SJSA1 (cell line): ENCODE measurements at regions not wholly inside any gene's neighbourhood (a gene's known extent, or its start where the extent isn't known, plus 50 kb on each side); places are given as distances from the start of the nearest gene placed in this dataset.
A peak's percentile ranks its signal among the peaks of the same experiment; 100 is the strongest.

Experiments
- DNase-seq, 2 experiments: peaks; one replicate each; pipeline ENCODE4 v3.0.0-alpha.2; 2015 to 2020; ENCODE audit warnings: low spot score in 2 of 2, low read depth in 1 of 2
- H3K27ac ChIP-seq: fragments of 250-450 bp; sonication (Bioruptor Pico); 2 replicates; pipeline ENCODE4 v1.5.1; 2020; ENCODE audit warnings: mild to moderate bottlenecking, moderate library complexity
- H3K27me3 ChIP-seq: fragments of 250-450 bp; sonication (Bioruptor Pico); replicated peaks from 2 replicates; pipeline ENCODE4 v1.5.1; 2020; ENCODE audit warnings: mild to moderate bottlenecking, moderate library complexity
- H3K36me3 ChIP-seq: fragments of 250-450 bp; sonication (Bioruptor Pico); 2 replicates; pipeline ENCODE4 v1.5.1; 2020; ENCODE audit warnings: mild to moderate bottlenecking
- H3K4me1 ChIP-seq: fragments of 250-450 bp; sonication (Bioruptor Pico); replicated peaks from 2 replicates; pipeline ENCODE4 v1.6.1; 2021; ENCODE audit warnings: mild to moderate bottlenecking
- H3K4me3 ChIP-seq: fragments of 250-450 bp; sonication (Bioruptor Pico); 2 replicates; pipeline ENCODE4 v1.5.1; 2020; ENCODE audit warnings: mild to moderate bottlenecking
- H3K9me3 ChIP-seq: fragments of 250-450 bp; sonication (Bioruptor Pico); replicated peaks from 2 replicates; pipeline ENCODE4 v1.5.1; 2020; ENCODE audit warnings: mild to moderate bottlenecking

DNA sequence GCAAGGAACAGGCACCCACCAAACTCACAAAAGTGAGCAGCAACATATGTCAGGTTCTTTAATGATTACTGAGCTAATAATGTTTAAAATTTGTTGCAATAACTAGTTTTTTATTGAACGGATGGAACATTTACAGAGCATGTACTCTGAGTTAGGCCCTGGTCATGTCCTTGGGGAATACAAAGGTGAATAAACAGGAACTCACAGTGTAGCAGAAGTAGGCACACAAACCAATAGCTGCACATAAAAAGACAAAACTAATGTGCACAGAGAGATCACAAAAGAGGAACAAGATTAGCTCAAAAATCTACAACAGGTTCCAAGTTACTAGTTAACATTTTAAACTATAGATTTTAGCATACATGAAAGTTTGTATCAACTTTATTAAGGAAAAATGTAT lies 505.3 kb upstream of the PPP2R3A start:
- Histone ChIP-seq H3K36me3 (no peaks in the 10 kb centered on the region), H3K9me3 (no peaks in the 10 kb centered on the region), H3K4me1 (no peaks in the 10 kb centered on the region), H3K4me3 (no peak overlapping the region), H3K27me3 (no peaks in the 10 kb centered on the region), H3K27ac (no peak overlapping the region)
- DNase-seq = no peak

DNA sequence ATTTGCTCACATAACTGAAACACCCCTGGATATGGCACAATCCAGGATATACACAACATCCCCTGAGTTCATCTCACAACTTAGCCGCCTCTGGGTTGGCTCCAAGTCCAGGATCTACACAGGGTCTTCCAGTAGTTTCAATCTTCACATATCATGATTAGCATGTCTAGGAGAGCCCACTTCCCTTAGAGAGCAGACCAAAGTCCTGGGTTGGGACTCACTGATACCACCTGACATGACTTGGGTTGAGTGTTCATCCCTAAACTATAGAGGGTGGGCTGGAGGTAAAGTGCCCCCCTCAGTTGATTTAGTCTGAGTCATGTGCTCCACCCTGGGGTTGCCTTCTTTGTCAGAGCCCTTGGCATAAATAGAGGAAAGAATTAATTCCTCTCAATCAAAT lies 493.6 kb upstream of the PPP2R3A start:
- H3K4me3 ChIP-seq = no peak overlapping the region
- H3K36me3 ChIP-seq = no peaks in the 10 kb centered on the region
- no peaks in the 10 kb centered on the region for H3K27me3 ChIP-seq
- H3K27ac ChIP-seq = no peak overlapping the region
- H3K4me1 ChIP-seq = no peaks in the 10 kb centered on the region
- DNase-seq = no peak
- H3K9me3 ChIP-seq = no peaks in the 10 kb centered on the region

DNA sequence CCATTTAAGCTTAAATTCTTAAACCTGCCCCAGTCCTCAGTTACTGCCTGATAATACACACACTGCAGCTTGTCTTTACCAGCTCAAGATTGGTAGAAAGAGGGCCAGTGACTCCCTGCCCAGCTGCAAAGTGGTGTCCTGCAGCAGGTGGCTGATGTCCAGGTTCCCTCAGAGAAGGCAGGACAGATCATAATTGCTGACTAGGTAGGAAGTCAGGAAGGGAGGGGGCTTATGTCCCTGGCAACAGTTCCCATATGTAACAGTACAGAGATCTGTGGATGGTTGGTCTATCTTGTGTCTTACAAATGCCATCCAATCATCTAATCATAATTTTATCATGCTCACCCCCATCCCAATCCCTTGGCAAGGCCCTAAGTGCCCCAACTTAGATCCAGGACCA lies 492.1 kb upstream of the PPP2R3A start:
- H3K27me3 ChIP-seq = no peaks in the 10 kb centered on the region
- no peaks in the 10 kb centered on the region for H3K9me3 ChIP-seq
- H3K4me1 ChIP-seq = no peaks in the 10 kb centered on the region
- no peak overlapping the region for H3K4me3 ChIP-seq
- H3K27ac ChIP-seq = no peak overlapping the region
- no peaks in the 10 kb centered on the region for H3K36me3 ChIP-seq
- no peak for DNase-seq

DNA sequence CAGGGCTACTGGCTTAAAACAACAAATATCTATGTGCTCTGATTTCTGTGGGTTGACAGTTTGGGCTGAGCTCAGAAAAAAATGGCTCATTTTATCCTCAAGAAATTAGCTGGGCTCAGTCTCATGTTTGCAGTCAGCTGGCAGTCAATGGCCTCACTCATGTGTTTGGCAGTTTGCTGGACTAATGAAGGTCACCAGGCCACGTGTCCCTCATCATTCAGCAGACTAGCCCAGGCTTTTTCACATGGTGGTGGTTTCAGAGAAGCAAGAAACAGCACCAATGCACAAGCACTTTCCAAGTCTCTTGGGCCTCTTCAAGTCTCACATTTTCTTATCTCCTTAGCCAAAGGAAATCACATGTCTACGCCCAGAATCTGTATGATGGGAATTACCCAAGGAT lies 478.3 kb upstream of the PPP2R3A start:
- no peaks in the 10 kb centered on the region for H3K4me1 ChIP-seq
- H3K27me3 ChIP-seq = no peaks in the 10 kb centered on the region; the same call in 1 of the 2 replicates
- H3K4me3 ChIP-seq = no peak overlapping the region
- no peak overlapping the region for H3K27ac ChIP-seq
- no peaks in the 10 kb centered on the region for H3K36me3 ChIP-seq
- no peaks in the 10 kb centered on the region for H3K9me3 ChIP-seq
- no peak for DNase-seq

DNA sequence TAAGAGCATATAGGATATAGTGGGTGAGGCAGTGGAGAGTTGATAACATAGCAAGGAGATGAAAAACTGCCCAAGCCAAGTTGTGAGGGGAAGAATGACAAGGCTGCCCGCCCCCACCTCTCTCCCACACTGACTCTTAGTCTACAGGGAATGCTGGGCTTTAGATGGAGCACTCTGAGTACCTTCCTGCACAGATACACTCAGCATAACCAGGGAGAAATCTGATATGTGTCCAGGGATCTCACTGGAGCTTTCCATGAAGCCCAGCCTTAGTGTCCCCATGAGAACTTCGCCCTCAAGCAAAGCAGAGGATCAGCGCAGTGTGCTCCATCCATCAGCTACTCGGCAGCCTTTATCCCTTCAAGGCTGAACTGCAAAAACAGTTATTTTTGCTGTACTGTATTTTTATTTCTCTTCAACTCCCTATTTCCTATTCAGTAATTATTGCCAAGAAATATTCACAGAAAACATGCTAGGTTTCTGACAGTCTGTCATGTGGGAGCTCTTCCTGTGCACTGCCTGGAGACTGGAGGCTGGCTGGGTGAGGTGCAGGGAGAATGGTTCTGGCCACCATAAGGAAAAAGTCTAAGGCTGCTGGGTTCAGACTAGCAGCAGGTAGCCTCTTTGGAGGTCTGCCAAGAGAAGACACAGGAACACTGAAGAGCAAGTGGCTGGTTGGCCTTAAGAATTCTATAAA lies 475.2 kb upstream of the PPP2R3A start:
- H3K4me1 ChIP-seq = no peaks in the 10 kb centered on the region
- H3K36me3 ChIP-seq = no peaks in the 10 kb centered on the region
- no peak overlapping the region for H3K4me3 ChIP-seq
- no peak overlapping the region for H3K27ac ChIP-seq
- H3K9me3 ChIP-seq = no peaks in the 10 kb centered on the region
- DNase-seq = no peak
- H3K27me3 ChIP-seq = no peaks in the 10 kb centered on the region; the same call in 1 of the 2 replicates

DNA sequence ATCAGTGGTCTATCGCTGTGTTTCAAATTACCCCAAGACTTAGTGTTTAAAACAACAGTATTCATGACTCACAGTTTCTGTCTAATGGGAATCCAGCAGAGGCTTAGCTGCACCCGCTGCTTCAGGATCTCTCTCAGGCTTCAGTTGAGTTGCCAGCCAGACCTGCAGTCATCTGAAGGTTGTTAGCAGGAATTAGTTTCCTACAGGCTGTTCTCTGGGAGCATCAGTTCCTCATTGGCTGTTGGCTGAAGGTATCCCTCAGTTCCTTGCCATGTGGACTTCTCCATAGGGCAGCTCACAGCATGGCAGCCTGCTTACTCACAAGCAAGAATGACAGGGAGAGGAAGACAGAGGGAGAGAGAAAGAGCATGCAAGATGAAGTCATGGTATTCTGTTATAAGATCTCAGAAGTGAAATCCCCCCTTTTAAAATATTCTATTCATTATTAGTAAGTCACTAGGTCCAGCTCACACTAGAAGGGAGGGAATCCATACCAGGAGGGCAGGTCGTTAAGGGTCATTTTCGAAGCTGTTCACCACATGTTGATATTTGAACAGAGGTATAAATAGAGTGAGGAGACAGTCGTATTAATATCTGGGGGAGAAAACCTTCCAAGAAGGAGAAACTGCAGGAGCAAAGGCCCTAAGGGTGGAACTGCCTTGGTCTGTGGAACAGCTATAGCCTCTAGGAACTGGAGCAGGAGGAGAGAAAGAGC lies 473.9 kb upstream of the PPP2R3A start:
- no peak for DNase-seq
- no peak overlapping the region for H3K4me3 ChIP-seq
- H3K9me3 ChIP-seq = no peaks in the 10 kb centered on the region
- H3K27me3 ChIP-seq = peaks cover 2% of the 10 kb centered on the region; the same call in 1 of the 2 replicates
- H3K4me1 ChIP-seq = no peaks in the 10 kb centered on the region
- H3K27ac ChIP-seq = no peak overlapping the region
- no peaks in the 10 kb centered on the region for H3K36me3 ChIP-seq

DNA sequence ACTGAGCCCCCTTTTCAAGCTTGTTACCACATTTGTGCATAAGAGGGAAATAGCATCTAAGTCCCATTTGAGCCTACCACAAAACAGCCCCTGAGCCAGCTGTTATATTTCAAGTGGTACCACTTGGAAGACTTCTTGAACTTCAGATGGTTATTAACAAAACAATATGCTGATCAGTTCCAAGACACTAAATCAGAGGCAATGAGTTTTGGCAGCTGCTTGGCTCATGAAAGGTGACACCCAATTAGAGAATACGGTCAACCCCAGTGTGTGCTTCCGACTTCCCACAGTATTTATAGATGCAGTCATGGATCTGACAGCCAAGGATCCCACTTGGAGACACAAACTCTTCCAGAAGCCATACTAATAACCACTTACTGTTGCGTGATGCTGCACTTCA lies 469.6 kb upstream of the PPP2R3A start:
- Histone ChIP-seq H3K9me3 (no peaks in the 10 kb centered on the region), H3K36me3 (no peaks in the 10 kb centered on the region), H3K4me3 (no peak overlapping the region), H3K4me1 (no peaks in the 10 kb centered on the region), H3K27me3 (peaks cover 3% of the 10 kb centered on the region; the same call in 1 of the 2 replicates), H3K27ac (no peak overlapping the region)
- no peak for DNase-seq

DNA sequence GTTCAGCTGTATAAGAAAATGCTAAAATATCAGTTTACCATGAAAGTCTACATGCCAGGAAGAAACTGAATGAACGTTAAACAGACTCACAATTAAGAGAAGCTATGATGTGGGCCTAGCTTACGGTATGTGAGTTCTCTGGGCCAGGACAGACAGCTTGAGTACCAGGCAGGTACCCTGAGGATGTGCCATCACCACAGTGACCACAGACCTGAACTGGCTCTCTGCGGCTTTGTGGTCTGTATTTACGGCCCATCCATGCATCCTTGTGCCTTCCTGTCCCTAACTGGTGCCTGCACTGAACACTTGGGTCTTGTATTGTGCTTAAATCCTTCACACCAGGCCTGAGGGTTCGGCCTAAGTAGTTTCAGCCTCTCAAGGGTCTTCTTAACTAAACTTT lies 467.5 kb upstream of the PPP2R3A start:
- no peak for DNase-seq
- H3K27ac ChIP-seq = no peak overlapping the region

DNA sequence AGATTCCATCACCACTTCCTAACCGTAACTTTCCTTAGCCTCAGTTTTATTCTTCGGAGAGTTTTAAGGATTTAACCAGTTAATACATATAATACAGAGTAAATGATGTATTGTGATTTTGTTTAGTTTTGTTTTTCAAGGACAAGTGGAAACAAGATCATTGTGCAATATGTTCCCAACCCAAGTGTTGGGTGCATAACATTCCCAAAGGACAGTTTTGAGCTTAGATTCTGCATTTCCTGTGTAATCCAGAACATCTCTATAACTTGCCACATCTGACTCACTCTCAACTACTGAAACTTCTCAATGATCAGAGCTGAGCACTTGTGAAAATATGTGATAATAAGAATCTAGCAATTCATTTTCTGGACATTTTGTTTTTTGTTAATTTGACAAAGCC lies 466.1 kb upstream of the PPP2R3A start:
- no peak overlapping the region for H3K27ac ChIP-seq
- H3K27me3 ChIP-seq = peaks cover 3% of the 10 kb centered on the region; the same call in 1 of the 2 replicates
- DNase-seq = no peak
- no peaks in the 10 kb centered on the region for H3K4me1 ChIP-seq
- H3K36me3 ChIP-seq = no peaks in the 10 kb centered on the region
- H3K4me3 ChIP-seq = no peak overlapping the region
- no peaks in the 10 kb centered on the region for H3K9me3 ChIP-seq

More for the DNA sequence above, 467.5 kb upstream of the PPP2R3A start:
- no peaks in the 10 kb centered on the region for H3K4me1 ChIP-seq
- no peak overlapping the region for H3K4me3 ChIP-seq
- peaks cover 3% of the 10 kb centered on the region; the same call in 1 of the 2 replicates for H3K27me3 ChIP-seq
- H3K36me3 ChIP-seq = no peaks in the 10 kb centered on the region
- H3K9me3 ChIP-seq = no peaks in the 10 kb centered on the region

DNA sequence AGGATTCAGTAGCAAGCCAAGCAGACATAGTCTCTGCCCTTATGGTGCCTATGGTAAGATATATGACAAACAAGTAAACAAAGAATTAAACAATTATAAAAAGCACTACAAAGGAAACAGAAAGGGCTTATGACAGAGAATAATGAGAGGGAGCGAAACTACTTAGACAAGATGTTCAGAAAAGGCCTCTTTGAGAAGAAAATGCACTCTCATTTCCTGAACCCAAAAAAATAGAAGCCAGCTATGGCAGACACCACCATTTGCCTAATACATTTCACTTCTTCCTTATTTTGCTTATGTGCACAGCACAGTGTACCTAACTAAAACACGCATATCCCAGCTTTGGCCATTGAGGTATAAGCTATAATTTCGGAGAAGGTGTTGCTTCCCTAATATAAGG lies 465.5 kb upstream of the PPP2R3A start:
- no peak for DNase-seq
- H3K4me1 ChIP-seq = no peaks in the 10 kb centered on the region
- H3K4me3 ChIP-seq = no peak overlapping the region
- no peak overlapping the region for H3K27ac ChIP-seq
- no peaks in the 10 kb centered on the region for H3K36me3 ChIP-seq
- H3K9me3 ChIP-seq = no peaks in the 10 kb centered on the region
- peaks cover 3% of the 10 kb centered on the region; the same call in 1 of the 2 replicates for H3K27me3 ChIP-seq

DNA sequence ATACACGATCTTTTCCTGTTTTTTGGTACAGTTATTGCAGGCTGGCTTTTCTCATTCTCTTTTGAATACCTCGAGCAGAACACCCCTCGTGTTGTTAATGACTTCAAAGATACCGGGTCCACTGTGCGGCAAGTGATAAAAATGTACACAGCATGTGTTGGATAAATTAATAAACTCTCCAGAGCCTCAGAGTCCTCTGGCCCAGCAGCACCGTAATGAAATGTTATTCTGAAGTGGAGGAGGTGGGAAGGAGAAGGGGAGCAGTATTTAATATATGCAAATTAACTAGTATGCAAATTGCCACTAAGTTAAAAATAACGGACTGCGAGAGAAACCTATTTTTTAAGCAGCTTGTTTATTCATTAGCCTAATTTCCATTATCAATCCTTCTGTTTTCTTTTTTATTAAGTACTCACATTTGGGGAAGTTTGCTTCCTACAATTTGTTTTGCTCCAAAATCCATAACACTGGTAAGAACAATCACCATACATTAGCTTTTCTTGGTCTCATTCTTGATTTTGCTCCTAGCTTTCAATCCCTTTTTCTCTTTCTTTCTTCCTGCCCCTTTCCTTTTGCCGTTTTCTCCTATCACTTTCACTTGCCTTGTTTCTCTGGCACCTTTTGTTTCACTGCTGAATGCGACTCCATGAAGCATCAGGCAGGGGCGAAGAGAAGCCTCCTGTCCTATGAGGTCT lies 462.3 kb upstream of the PPP2R3A start:
- Histone ChIP-seq H3K9me3 (no peaks in the 10 kb centered on the region), H3K27me3 (peaks cover 2% of the 10 kb centered on the region; the same call in 1 of the 2 replicates), H3K4me3 (no peak overlapping the region), H3K27ac (no peak overlapping the region), H3K4me1 (no peaks in the 10 kb centered on the region), H3K36me3 (no peaks in the 10 kb centered on the region)
- no peak for DNase-seq

DNA sequence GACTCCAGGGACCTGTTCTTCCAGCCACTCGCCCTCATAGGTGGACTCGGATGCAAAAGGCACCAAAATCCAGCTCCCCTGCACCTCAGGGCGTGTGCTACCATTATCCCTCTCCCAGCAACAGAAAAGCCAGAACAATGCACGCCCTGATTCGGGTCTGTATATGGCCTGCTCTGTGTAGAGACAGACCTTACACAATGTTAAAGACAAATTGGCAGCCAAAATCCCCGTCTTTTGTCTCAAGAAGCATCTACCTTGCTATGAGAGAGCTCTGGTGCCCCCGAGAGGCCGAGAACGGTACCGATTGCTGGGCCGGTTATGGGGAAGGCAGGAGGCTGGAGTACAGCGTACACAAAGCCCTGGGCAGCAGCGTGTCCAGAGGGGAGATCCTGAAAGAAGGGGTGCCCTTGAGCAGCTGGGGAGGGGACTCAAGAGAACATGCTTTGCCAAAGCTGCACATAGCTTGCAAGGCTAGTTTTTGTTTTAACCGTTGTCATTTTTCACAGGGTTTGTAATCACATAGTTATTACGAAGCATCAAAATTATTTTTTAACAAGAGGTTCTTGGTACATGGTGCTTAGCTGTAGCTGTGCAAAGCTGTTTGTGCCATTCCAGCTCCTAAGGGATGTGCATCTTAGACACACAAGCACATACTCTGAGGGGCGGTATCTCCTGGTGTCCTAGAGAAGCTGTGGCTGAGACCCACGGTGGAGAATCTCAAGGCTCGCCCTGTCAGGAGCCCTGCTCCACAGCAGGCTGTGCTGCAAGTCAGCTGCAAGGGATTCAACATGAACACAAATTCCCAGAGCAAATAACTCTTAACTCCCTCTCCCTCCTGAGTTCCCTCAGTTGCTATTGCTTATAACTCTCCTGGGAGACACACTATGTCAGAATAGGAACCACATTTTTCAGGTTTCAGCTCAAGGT lies 461.5 kb upstream of the PPP2R3A start:
- Histone ChIP-seq H3K4me3 (no peak overlapping the region), H3K27ac (no peak overlapping the region), H3K27me3 (peaks cover 2% of the 10 kb centered on the region; the same call in 1 of the 2 replicates), H3K36me3 (no peaks in the 10 kb centered on the region), H3K9me3 (no peaks in the 10 kb centered on the region), H3K4me1 (no peaks in the 10 kb centered on the region)
- DNase-seq = peak; percentile 24 to 58
